ENCODE measurements at regions not wholly inside any gene's neighbourhood (a gene's known extent, or its start where the extent isn't known, plus 50 kb on each side); places are given as distances from the start of the nearest gene placed in this dataset.

DNA sequence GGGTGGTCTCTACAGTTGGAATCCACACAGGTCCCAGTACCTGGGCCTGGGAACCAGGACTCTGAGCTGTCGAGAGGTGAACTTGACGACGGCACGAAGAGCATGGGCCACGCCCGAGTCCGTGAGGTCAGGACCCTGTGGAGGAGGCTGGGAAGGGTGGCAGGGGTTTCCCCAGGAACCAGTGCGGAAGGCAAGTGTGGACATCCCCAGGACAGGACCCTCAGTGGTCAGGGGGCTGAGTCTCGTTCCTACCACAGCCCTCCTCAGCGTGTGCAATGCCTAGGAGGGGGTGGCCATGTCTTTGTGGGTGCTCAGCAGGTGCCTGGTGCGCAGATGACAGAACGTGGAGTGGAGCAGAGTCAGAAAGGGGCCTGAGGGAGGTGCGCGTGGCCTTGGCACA lies 335.6 kb upstream of the SALL3 start:
- no peak for DNase-seq

DNA sequence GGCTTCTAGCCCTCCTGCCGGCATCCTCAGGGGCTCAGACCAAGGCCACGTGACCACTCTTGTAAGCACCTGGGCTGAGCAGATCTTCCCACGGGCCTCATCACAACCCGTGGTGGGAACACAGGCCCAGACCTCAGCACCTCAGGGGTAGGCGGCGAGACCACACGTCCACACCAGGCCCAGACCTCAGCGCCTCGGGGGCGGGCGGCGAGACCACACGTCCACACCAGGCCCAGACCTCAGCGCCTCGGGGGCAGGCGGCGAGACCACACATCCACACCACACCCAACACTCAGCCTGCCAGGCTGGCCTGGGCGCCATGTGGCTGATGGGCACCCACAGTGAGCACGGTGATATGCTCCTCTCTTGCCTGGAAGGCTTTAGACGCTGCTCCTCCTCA lies 334.4 kb upstream of the SALL3 start:
- DNase-seq = no peak

DNA sequence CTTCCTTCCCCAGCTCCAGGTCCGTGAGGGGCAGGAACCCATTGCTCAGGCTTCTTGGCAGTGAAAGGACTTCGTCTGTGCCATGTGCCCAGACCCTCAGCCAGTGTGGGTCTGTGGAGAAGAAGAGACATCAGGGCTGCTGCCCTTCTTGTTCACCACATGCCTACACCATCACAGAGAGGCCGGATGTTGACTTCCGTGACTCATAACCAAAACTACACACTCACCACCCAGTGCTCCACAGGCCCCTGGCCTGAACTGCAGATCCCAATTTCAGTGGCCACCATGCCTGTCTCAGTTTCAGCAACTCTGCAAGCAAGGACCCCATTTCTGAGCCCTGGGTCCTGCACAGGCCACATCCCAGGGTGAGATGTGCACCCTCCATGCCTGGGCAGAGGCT lies 332.6 kb upstream of the SALL3 start:
- no peak for DNase-seq

DNA sequence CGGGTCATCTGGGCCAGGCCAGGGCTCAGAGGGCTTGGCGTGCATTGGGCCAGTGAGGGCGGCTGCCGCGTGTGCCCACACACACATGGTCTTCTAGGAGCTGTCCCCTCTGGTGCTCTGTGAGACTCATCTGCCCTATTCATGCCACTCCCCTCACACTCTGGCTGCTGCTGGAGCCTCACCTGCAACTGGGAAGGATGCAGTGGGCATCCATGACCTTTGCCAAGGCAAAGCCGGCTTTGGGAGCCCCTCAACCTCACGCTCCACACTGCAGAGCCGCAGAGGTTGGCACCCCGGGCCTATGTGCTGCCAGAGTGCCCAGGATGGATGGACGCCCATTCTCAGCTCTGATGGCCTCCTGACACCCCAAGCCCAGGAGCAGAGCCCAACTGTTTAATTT lies 330.2 kb upstream of the SALL3 start:
- DNase-seq = no peak

DNA sequence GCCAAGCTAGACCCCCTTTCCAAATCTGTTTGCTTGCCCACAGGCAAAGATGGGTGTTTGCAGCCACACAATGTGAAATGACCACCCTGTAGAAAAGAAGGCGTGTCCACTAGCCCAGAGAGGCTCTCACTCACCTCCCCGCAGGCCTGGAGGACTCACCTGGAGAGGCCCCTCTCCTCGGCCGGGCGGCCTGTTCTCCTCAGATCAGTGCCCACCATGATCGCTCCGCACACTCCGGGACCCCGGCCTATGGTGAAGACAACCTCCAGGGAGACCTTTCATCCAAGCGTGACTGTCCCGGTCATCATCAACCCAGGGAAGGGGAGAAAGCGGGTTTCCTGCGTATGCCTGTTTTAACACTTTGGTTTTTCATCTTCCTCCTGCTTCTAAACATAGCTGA lies 328.7 kb upstream of the SALL3 start:
- no peak for DNase-seq

DNA sequence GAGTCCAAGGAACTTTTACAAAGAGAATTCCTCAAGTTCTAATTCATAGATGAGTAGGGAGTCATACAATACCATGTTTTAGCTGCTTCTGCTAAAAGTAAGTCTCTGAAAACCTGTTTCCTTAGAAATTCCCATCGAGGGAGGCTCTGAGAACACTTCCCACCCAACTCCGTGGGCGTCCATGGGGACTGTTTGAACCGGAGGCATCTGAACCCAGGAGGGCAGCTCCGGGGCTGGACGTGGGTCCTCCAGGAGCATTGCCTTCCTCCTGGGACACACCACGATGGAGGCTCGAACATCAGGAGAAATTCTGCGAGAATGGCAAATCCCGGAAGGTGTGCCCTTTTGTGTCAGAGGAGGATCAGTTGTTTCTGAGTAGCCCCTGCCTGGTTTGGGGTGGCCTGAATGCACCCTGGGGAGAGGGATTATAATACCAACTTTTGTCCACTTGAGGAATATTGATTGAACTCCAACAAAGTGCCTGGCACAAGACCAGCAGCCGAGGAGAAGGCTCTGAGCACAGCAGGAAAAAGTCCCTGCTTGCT lies 327.5 kb upstream of the SALL3 start:
- DNase-seq = no peak

DNA sequence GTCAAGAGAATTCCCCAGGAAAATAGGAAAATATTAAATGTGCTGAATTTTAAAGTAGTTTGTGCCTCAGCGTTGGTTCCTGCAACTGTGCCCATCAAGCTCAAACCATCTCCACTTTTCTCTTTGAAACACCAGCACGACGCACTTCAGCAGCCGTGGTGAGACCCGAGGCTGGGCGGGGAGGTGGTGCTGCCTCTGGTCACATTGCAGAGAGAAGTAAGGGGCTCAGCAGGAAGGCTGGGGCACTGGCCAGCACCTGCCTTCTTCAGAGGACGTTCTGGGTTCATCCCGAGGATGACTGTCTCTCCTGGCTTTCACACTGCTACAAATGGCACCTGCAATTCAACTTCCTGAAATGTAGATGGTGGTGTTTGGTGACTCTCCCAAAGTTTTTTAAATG lies 323.7 kb upstream of the SALL3 start:
- DNase-seq = no peak

DNA sequence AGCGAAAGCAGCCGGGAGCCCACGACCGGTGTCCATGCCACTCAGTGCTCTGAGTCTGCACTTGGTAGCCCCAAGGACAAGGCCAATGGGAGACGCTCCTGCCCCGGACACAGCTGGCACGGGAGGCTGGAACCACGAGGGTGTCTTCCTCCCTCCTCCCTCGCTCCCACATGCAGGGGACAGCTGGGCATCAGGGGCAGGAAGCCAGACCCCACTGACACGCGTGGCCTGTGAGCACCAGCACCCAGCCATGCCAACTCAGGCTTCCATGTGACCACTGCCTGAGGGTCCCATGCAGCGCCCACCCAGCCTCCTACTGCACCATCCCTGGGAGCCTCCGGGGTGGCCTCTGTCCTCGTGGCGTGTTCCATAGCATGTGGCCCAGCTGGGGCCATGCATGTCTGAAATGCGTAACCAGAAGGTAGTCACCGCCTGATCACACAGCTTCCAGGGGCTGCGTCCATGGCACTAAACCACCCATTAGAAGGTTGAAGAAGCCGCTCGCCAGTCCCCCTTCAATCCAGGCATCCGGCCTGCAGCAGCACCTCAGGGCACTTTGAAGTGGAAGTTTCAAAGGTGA lies 323.2 kb upstream of the SALL3 start:
- DNase-seq = no peak

DNA sequence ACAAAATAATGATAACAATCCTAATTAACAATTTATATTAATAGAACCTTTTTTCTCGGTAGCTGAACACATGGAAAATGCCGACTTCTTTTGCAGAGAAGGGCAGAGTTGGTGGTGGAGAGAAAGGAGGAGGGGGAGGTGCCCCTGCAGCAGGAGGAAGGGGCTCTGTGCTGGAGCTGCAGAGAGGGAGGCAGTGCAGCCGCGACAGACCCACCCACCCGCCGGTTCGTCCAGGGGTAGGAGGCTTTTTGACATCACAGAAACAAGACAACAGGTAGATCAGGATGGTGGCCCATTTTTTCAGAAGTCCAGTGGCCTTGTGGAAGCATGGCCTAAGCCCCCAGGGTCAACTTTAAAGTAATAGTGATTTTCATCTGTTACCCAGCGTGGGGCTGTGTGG lies 321.1 kb upstream of the SALL3 start:
- no peak for DNase-seq

DNA sequence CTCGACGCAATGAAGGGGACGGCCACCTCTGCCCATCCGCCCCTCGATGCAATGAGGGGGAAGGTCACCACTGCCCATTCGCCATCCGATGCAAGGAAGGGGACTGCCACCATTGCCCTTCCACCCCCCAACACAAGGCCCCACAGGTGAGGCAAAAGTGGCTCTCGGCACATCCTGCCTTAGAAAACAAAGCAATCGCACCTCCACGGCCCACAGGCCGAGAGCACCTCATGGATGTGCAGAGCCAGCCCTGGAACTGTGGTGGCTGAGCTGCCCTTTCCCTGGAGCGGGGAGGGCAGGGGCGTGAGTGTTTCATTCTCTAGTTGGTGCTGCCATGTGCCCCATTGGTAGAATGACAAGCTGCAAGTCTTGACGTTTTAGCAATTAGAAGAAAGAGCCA lies 320.6 kb upstream of the SALL3 start:
- no peak for DNase-seq

DNA sequence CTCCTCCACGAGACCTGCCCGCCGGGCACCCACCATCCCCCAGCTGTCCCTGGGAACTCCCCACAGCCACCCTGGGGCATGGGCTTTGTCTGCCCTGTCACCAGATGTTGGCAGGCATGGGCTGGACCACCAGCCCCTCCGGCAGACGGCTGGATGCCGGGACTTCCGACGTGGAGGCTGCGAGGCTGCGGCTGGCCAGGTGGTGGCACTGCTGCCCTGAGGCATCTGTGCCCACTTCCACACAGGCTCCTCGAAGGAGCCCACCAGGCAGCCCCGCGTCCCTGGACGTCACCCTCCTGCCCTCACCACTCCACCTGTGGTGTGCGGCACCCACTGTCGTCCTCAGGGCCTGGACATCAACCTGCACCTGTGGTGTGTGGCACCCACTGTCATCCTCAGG lies 319.9 kb upstream of the SALL3 start:
- DNase-seq = peak; percentile 44

DNA sequence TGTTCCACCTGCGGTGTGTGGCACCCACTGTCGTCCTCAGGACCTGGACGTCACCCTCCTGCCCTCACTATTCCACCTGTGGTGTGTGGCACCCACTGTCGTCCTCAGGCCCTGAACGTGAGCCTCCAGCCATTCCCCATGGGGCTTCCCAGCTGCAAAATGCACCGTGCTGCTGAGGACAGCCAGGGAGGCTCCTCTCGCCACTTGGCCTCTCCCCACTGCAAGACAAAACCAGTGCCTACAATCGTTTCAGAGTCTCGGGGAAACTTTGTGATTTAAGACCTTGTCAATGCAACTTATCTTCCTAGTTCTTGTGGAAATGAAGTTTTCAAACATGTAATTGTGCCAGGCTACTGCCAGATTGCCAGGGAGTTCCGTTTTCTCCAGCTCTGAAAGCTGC lies 319.3 kb upstream of the SALL3 start:
- no peak for DNase-seq

DNA sequence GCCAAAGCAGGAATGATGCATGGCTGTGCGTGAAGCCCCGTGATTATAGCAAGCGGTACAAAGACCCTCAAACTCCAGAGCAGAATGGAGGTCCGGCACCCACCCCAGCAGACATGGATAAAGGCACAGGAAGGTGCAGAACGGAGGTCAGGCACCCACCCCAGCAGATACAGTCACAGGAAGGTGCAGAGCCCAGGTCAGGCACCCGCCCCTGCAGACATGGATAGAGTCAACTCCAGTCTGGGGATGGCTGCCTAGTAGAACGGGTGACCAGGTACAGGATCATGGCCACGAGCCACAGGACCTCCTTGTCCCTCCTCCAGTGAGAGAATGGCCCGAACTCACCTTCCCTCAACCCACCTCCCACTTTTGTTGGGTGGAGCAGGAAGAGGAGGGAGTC lies 318.3 kb upstream of the SALL3 start:
- DNase-seq = no peak

DNA sequence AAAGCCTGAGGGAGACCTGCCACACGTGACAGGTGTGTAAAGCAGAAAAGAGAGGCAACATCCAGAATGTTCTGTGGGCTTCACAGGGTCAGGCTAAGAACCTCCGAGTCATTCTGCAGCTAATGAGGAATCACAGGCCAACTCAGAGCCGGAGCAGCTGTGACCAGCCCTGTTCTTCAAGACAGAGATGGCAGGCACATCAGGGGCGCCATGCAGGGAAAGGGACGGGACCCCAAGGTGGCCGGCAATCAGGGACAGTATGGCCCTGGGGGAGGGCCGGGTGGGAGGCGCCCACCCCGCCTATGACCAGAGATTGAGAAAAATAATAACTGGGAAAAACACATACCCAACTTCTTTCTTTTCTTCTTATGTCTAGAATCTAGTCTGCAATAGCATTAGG lies 316.7 kb upstream of the SALL3 start:
- no peak for DNase-seq

DNA sequence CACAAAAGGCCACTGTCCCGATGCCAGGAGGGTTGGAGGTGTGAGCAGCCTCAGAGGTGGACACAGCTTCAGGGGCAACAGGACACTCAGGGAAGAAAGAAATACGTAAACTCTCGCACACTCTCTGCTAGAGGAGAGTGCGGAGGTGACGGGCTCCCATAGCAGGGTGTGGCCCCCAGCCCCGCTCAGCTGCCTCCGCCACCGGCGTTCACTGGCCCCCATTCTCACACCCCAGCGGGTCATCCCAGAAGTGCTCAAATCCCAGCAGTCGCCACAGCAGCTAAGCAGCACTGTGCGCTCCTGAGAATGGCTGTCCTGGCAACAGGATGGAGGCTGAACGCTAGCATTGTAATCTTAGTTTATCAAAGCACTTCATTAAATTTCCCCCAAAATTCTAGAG lies 315.6 kb upstream of the SALL3 start:
- DNase-seq = no peak

DNA sequence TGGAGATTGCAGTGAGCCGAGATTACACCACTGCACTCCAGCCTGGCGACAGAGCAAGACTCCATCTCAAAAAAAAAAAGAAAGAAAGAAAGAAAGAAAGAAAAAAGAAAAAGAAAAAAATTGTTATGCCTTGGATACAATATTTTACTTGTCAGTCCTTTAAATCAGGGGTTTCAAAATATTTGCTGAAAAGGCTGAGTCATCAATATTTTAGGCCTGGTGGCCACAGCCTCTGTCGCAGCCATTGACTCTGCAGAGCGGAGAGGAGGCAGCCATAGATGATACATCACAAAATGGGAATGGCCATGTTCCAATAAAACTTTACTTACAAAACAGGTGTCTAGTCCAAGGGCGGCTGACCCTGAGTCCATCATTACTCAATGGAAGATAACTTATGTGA lies 314.8 kb upstream of the SALL3 start:
- no peak for DNase-seq

DNA sequence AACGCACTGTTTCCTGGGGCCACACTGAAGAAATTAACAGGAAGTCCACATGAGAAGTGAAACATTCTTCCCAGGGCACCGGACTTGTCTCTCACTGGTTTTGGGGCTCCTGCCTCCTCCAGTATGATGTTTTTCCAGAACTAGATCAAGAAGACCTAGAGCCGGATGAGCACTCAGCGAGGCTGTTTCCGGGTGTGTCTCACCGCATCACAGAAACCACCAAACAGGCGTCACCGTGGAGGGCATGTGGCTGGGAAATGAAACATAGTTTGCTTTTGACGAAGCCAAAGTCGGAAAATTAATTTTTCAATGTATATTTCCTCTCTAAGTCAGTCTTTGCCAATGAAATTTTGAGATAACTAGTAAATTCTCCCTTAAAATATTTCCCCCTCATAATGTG lies 314.0 kb upstream of the SALL3 start:
- no peak for DNase-seq

DNA sequence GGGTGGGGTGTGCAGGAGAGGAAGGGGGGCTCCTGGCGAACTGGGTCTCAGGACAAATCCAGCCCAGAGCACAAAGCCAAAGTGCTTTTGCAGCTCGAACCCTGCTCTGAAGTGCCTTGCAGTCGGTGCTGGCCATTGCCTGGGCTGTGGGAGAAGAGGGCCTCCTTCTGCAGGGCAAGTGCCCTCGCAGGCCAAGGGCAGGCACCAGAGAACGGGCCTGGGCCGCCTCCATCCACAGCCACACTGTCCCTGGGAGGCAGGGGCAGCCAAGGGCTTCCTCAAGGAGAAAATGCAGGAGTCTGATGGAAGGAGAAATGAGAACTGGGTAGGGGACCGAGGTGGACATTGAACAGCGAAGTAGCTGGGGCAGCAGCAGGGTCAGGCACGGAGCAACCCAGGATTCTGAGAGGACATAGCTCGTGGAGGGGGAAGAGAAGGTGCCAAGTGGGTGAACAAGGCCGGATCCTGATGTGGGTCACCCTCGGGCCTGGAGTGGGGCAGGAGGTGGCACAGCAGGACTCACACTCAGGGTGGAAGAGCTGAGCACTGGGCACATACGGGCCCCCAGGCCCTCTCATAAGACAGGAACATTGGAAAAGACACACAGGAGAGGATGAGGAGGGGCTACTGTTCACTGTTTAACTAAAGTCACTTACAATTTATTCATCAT lies 312.8 kb upstream of the SALL3 start:
- DNase-seq = no peak

DNA sequence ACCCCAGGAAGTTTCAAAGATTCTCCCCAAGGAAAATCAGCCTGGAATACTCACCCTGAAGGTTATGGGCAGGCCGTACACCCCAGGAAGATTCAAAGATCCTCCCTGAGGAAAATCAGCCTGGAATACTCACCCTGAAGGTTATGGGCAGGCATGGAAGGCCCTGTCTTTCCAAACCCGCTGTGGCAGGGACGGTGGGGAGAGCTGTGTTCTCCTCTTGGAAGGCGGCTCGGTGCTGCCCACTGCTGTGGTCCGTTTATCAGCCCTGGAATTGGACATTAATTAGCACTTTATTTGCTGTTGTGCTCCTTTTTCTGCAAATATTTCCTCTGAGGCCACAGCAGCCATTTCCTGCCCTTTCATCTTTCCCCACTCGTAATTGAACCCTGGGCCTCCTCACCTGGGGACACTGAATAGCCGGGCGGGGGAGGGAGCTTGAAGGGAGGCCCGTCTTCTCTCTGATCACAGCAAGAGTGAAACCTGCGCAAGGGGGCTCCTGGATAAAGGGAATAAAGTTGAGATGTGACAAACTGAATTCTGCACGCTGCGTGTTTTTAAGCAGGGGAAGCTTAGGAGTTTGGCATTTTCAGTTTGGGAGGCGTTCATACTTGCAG lies 308.7 kb upstream of the SALL3 start:
- DNase-seq = no peak

DNA sequence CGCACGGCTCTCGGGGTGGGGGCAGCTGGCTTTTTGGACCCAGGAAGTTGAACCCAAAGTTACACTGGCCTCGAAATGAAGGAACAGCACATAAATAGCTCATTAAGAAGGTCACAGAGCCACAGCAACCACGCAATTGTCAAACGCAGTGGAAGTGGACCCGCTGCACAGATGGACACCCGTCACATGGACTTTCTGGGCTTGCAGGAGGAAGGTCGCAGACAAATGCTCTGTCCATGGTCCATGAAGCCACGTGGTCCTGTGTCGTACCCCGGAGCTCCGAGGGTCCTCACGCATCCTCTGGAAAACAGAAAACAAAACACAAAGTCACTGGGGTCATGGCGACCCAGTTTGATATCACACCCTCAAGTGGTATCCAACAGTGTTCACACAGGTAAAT lies 308.1 kb upstream of the SALL3 start:
- DNase-seq = no peak

DNA sequence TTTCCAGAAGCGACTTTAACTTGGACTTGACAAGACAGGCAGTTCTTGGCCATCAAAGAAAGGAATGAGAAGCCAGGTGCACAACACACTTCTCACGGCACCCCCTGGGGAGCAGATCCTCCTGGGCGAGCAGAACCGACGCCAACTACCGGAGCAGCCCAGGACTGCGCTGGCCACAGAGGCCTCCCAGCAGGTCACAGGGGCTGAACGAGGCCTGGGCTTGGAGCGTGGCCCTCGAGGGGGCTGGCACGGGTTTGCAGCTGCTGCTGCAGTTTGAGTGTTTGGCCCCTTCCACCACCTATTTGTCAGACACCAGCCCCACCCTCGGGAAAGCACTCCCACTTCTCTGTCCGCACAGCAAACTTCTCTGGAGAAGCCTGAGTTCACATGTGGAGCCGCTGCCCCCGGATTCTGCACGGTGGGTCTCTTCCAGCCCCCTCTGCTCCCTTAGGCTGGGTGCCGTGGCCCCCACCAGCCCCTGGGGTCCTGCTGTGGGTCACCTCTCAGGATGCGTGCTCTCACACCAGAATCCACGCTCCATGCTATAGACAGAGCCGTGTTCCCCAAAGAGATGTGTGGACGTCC lies 306.7 kb upstream of the SALL3 start:
- DNase-seq = no peak

DNA sequence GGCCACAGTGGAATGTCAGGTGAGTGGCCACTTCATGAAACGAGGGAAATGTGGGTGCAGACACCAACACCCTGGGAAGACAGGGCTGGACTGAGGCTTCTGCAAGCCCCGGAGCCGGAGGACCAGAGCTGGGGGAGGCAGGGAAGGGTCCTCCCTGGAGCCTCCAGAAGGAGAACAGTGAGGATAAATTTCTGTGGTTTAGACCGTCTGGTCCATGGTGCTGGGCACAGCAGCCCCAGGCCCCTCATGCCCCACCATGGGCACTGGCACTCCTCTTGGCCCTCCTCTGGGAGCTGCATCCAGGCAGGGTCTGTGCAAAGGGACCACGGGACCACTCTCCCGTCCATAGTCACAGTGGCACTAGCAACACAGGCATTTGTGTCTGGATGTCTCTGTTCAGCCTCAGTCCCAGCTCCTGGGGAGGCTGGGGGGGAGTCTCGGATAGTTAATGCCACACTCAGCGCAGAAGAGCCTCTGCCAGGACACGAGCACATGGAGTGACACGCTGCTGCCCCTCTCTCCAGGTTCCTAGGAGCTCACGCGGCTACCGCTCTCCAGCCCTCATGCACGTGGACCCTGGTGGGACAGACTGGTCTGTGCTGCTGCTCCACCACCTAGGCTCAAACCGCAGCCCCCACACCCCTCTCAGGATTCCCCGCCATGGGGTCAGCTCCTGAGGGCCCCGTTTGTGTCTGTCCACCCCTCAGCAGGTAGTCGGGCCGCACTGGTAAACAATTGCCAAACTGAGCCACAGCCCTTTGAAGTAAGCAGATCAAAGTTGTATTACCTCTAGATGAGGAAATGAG lies 305.9 kb upstream of the SALL3 start:
- DNase-seq = no peak

DNA sequence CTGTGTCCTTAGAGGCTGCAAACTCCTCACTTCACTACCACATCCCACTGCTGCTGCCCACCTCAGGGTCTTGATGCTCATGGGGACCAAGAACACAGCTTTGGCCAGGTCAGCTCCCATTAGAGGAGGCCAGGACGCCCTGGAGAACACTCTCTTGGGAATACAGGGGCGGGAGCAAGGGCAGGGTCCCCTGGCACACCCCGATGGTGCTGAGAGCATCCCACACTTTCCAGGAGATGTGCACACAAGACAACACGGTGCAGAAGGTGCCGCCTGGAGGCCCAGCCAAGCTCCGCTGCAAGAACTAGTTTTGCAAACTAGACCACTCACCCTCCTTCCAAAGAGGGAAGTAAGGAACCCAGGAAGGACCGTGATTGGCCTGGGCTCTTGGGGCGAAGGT lies 304.4 kb upstream of the SALL3 start:
- DNase-seq = no peak

All from activated CD4-positive, alpha-beta T cell treated with anti-CD3 and anti-CD28 coated beads for 48 hours (primary cell).